ENCODE measurements at regions not wholly inside any gene's neighbourhood (a gene's known extent, or its start where the extent isn't known, plus 50 kb on each side); places are given as distances from the start of the nearest gene placed in this dataset.

- DNase-seq (ENCODE audit: low read depth in 2 of 3, low spot score in 1 of 3): no peak
Measured at GRCh38 chr2:236888794-236889780, 196.6 kb upstream of the COPS8 start.

GRCh38 chr2:236889791-236890704 is 195.6 kb upstream of the COPS8 start:
- no peak for DNase-seq (ENCODE audit: low read depth in 2 of 3, low spot score in 1 of 3)

- DNase-seq (ENCODE audit: low read depth in 2 of 3, low spot score in 1 of 3): no peak
Measured at GRCh38 chr2:236892721-236893120, 193.0 kb upstream of the COPS8 start.

GRCh38 chr2:236894791-236895190 is 190.9 kb upstream of the COPS8 start:
- DNase-seq (ENCODE audit: low read depth in 2 of 3, low spot score in 1 of 3): no peak

GRCh38 chr2:236895497-236895896 is 190.2 kb upstream of the COPS8 start:
- no peak for DNase-seq (ENCODE audit: low read depth in 2 of 3, low spot score in 1 of 3)

GRCh38 chr2:236896688-236897087 is 189.0 kb upstream of the COPS8 start:
- no peak for DNase-seq (ENCODE audit: low read depth in 2 of 3, low spot score in 1 of 3)

GRCh38 chr2:236899146-236899545 is 186.5 kb upstream of the COPS8 start:
- DNase-seq (ENCODE audit: low read depth in 2 of 3, low spot score in 1 of 3): no peak

GRCh38 chr2:236899950-236900640 is 185.6 kb upstream of the COPS8 start:
- no peak for DNase-seq (ENCODE audit: low read depth in 2 of 3, low spot score in 1 of 3)

- no peak for DNase-seq (ENCODE audit: low read depth in 2 of 3, low spot score in 1 of 3)
Measured at GRCh38 chr2:236901956-236902355, 183.7 kb upstream of the COPS8 start.

GRCh38 chr2:236903978-236904377 is 181.7 kb upstream of the COPS8 start:
- DNase-seq (ENCODE audit: low read depth in 2 of 3, low spot score in 1 of 3): no peak

GRCh38 chr2:236904389-236905263 is 181.1 kb upstream of the COPS8 start:
- no peak for DNase-seq (ENCODE audit: low read depth in 2 of 3, low spot score in 1 of 3)

- DNase-seq (ENCODE audit: low read depth in 2 of 3, low spot score in 1 of 3): no peak
Measured at GRCh38 chr2:236905976-236906375, 179.7 kb upstream of the COPS8 start.

- DNase-seq (ENCODE audit: low read depth in 2 of 3, low spot score in 1 of 3): no peak
Measured at GRCh38 chr2:236908439-236909192, 177.1 kb upstream of the COPS8 start.

GRCh38 chr2:236909193-236909504 is 176.5 kb upstream of the COPS8 start:
- DNase-seq (ENCODE audit: low read depth in 2 of 3, low spot score in 1 of 3): no peak

GRCh38 chr2:236909802-236910201 is 175.9 kb upstream of the COPS8 start:
- no peak for DNase-seq (ENCODE audit: low read depth in 2 of 3, low spot score in 1 of 3)

- no peak for DNase-seq (ENCODE audit: low read depth in 2 of 3, low spot score in 1 of 3)
Measured at GRCh38 chr2:236910781-236911495, 174.8 kb upstream of the COPS8 start.

GRCh38 chr2:236912326-236913120 is 173.2 kb upstream of the COPS8 start:
- DNase-seq (ENCODE audit: low read depth in 2 of 3, low spot score in 1 of 3): no peak

GRCh38 chr2:236915186-236915585 is 170.5 kb upstream of the COPS8 start:
- no peak for DNase-seq (ENCODE audit: low read depth in 2 of 3, low spot score in 1 of 3)

Data from stimulated activated CD4-positive, alpha-beta T cell treated with anti-CD3 and anti-CD28 coated beads, Interleukin-12 subunit alpha, Interleukin-12 subunit beta, amount 100 ng/mL, for 48 hours (primary cell).